NOMO-1 (cell line): ENCODE measurements at regions not wholly inside any gene's neighbourhood (a gene's known extent, or its start where the extent isn't known, plus 50 kb on each side); places are given as distances from the start of the nearest gene placed in this dataset.
"Not testable (repeated sequence)": the region's sequence is repeated elsewhere in the genome, so short reads cannot be mapped to it uniquely, and the experiment has no call there.

Experiments
- DNase-seq, 2 experiments: peaks; one replicate each; lab custom pipeline; 2025; ENCODE audit not compliant: unreplicated experiment in 2 of 2; lab: John Stamatoyannopoulos, UW

GRCh38 chr6:131488780-131489179 lies 84.2 kb upstream of the ARG1 start:
- DNase-seq: no peak

- no peak for DNase-seq
Observed at GRCh38 chr6:131490441-131490840, 82.6 kb upstream of the ARG1 start.

- no peak for DNase-seq
Observed at GRCh38 chr6:131492932-131493573, 80.0 kb upstream of the ARG1 start.

DNA sequence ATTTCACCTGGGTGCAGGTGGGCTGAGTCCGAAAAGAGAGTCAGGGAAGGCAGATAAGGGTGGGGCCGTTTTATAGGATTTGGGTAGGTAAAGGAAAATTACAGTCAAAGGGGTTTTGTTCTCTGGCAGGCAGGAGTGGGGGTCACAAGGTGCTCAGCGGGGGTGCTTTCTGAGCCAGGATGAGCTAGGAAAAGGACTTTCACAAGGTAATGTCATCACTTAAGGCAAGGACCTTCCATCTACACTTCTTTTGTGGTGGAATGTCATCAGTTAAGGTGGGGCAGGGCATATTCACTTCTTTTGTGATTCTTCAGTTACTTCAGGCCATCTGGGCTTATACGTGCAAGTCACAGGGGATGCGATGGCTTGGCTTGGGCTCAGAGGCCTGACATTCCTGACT lies 68.6 kb upstream of the ARG1 start:
- DNase-seq: not testable (repeated sequence)

GRCh38 chr6:131510094-131510493 lies 62.9 kb upstream of the ARG1 start:
- DNase-seq: no peak

- no peak for DNase-seq
Observed at GRCh38 chr6:131510591-131510990, 62.4 kb upstream of the ARG1 start.

- peak in 1 of 2 experiments; percentile 40 for DNase-seq
Observed at GRCh38 chr6:131519670-131520436, 53.2 kb upstream of the ARG1 start.
